ENCODE measurements at regions not wholly inside any gene's neighbourhood (a gene's known extent, or its start where the extent isn't known, plus 50 kb on each side); places are given as distances from the start of the nearest gene placed in this dataset.

DNA sequence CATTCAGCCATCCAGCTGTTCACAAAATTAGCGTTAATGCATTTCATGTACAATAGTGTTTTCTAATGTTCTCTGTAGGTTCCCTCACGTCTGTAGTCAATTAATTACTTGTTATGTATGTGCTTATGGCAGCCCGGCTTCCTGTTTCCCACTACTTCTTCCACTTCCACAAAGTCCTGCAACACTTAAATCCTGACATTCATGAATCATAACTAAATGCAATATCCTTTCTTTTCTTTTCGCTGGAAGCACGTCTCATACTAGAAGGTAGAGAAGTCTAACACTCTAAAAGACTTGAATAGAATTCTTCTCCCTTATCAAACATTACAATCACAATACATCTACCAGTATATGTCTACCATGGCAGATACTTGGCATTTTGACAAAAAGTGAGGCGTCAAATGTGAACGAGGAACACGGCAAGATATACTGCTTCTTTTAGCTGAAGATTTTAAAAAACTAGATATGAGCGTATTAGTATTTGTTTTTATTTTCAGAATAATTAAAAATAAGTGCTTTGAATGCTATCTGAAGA is 239.0 kb upstream of the DIAPH2 start:
- TF ChIP-seq POLR2AphosphoS5 (IDR thresholded peaks at IDR 0.05) = no peak
- TF ChIP-seq, protein P1, sequence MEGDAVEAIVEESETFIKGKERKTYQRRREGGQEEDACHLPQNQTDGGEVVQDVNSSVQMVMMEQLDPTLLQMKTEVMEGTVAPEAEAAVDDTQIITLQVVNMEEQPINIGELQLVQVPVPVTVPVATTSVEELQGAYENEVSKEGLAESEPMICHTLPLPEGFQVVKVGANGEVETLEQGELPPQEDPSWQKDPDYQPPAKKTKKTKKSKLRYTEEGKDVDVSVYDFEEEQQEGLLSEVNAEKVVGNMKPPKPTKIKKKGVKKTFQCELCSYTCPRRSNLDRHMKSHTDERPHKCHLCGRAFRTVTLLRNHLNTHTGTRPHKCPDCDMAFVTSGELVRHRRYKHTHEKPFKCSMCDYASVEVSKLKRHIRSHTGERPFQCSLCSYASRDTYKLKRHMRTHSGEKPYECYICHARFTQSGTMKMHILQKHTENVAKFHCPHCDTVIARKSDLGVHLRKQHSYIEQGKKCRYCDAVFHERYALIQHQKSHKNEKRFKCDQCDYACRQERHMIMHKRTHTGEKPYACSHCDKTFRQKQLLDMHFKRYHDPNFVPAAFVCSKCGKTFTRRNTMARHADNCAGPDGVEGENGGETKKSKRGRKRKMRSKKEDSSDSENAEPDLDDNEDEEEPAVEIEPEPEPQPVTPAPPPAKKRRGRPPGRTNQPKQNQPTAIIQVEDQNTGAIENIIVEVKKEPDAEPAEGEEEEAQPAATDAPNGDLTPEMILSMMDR (IDR thresholded peaks at IDR 0.05) = no peak

Measured in breast epithelium (tissue), 3 donors.